ENCODE measurements at regions not wholly inside any gene's neighbourhood (a gene's known extent, or its start where the extent isn't known, plus 50 kb on each side); places are given as distances from the start of the nearest gene placed in this dataset.
A peak's percentile ranks its signal among the peaks of the same experiment; 100 is the strongest.

DNA sequence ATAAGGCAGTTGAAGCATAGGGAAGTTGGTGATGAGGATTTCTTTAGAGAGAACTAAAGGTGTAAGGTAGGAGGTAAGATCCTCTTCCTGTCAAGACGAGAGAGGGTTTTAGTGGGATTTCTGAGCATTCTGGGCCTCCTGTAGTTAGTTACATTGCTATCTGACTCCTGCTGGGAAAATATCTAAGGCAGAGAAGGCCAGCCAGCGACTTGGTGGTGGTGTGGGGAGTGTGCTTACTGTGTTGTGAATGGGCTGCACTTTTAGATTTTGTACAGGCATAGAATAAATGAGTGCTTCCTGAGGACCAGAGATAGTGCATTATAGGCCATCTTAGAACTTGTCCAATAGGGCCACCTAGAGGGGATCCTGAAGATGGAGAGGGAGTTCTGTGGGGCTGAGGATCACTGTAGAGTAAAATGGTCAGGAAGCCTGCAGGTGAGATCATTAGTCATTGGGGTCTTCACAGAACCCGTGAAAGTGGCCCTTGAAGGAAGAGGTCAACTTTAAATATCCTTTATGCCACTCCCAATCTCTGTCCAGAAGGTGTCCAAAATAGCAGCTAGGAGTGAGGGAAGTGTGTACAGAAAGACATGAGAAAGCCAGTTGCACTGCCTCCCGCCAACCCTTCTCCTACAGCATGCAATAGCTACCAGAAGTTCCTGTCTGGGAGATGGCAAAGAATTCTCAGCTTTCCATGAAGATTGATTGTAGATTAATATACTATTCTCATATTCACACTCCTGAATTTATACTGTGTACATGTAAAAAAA lies 266.6 kb downstream of the POLR1F start:
- Histone ChIP-seq H3K9ac (no peak overlapping the region), H3K27ac (ENCODE audit: low read depth in 2 of 2, low read length in 1 of 2) (no peak overlapping the region), H3K4me3 (ENCODE audit: low read depth in 2 of 2, low read length in 1 of 2) (no peak overlapping the region), H3K79me2 (ENCODE audit: insufficient read depth) (no peaks in the 10 kb centered on the region), H3K27me3 (ENCODE audit: insufficient read depth) (peaks cover 4% of the 10 kb centered on the region; the same call in 1 of the 2 replicates), H3K9me2 (no peaks in the 10 kb centered on the region), H2AFZ (ENCODE audit: low read depth) (no peak overlapping the region), H3K36me3 (replicated peaks in 1 of 2; ENCODE audit: control insufficient read depth in 1 of 2, insufficient read depth in 2 of 2, low read length in 1 of 2) (no peaks in the 10 kb centered on the region), H4K20me1 (ENCODE audit: insufficient read depth) (no peaks in the 10 kb centered on the region), H3K4me1 (ENCODE audit: control insufficient read depth in 1 of 2, insufficient read depth in 2 of 2, low read depth in 1 of 2, low read length in 1 of 2) (no peaks in the 10 kb centered on the region), H3K4me2 (no peak overlapping the region), H3K9me3 (no peaks in the 10 kb centered on the region), H3F3A (replicated peaks; ENCODE audit: insufficient read depth) (no peaks in the 10 kb centered on the region)
- DNase-seq: peak; percentile 33
- CTCF ChIA-PET: interaction anchor here (0.7 to 1.7 kb wide), 6 partner anchors 41 to 1090 kb away, joined by 3 to 5 read pairs (median 4); no protein-coding TSS in a partner anchor
- WGBS (ENCODE audit: low lambda C conversion rate): 43% methylated on average over 4 of the region's 4 CpGs
- TF ChIP-seq RAD21 (IDR thresholded peaks at IDR 0.05; ENCODE audit: low read length) (peak; percentile 75), GABPA (IDR thresholded peaks at IDR 0.05; ENCODE audit: low read depth) (no peak), ELF1 (IDR thresholded peaks at IDR 0.05) (no peak), SMC3 (IDR thresholded peaks at IDR 0.05; ENCODE audit: low read depth, low read length) (peak; percentile 48), CHD2 (IDR thresholded peaks at IDR 0.05; ENCODE audit: low read length, partially characterized antibody) (no peak)
- TF ChIP-seq, protein P1, sequence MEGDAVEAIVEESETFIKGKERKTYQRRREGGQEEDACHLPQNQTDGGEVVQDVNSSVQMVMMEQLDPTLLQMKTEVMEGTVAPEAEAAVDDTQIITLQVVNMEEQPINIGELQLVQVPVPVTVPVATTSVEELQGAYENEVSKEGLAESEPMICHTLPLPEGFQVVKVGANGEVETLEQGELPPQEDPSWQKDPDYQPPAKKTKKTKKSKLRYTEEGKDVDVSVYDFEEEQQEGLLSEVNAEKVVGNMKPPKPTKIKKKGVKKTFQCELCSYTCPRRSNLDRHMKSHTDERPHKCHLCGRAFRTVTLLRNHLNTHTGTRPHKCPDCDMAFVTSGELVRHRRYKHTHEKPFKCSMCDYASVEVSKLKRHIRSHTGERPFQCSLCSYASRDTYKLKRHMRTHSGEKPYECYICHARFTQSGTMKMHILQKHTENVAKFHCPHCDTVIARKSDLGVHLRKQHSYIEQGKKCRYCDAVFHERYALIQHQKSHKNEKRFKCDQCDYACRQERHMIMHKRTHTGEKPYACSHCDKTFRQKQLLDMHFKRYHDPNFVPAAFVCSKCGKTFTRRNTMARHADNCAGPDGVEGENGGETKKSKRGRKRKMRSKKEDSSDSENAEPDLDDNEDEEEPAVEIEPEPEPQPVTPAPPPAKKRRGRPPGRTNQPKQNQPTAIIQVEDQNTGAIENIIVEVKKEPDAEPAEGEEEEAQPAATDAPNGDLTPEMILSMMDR (IDR thresholded peaks at IDR 0.05): peak; percentile 69
- POLR2A ChIA-PET: no interaction called here

DNA sequence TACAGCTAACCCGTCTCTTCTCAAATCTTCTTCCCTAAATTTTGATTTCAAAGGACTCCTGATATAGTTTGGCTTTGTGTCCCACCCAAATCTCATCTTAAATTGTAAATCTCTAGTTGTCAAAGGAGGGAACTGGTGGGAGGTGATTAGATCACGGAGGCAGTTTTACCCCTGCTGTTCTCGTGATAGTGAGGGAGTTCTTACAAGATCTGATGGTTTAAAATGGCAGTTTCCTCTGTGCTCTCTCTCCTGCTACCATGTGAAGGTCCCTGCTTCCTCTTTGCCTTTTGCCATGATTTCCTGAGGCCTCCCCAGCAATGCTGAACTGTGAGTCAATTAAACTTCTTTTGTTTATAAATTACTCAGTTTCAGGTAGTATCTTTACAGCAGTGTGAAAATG lies 269.3 kb downstream of the POLR1F start:
- Histone ChIP-seq H3K4me1 (ENCODE audit: control insufficient read depth in 1 of 2, insufficient read depth in 2 of 2, low read depth in 1 of 2, low read length in 1 of 2) (no peaks in the 10 kb centered on the region), H4K20me1 (ENCODE audit: insufficient read depth) (no peaks in the 10 kb centered on the region), H3K4me2 (no peak overlapping the region), H2AFZ (ENCODE audit: low read depth) (no peak overlapping the region), H3F3A (replicated peaks; ENCODE audit: insufficient read depth) (no peaks in the 10 kb centered on the region), H3K9ac (no peak overlapping the region), H3K27ac (ENCODE audit: low read depth in 2 of 2, low read length in 1 of 2) (no peak overlapping the region), H3K4me3 (ENCODE audit: low read depth in 2 of 2, low read length in 1 of 2) (no peak overlapping the region), H3K36me3 (replicated peaks in 1 of 2; ENCODE audit: control insufficient read depth in 1 of 2, insufficient read depth in 2 of 2, low read length in 1 of 2) (no peaks in the 10 kb centered on the region), H3K9me3 (no peaks in the 10 kb centered on the region), H3K9me2 (no peaks in the 10 kb centered on the region), H3K27me3 (ENCODE audit: insufficient read depth) (peaks cover 4% of the 10 kb centered on the region; the same call in 1 of the 2 replicates), H3K79me2 (ENCODE audit: insufficient read depth) (no peaks in the 10 kb centered on the region)
- TF ChIP-seq, protein P2, sequence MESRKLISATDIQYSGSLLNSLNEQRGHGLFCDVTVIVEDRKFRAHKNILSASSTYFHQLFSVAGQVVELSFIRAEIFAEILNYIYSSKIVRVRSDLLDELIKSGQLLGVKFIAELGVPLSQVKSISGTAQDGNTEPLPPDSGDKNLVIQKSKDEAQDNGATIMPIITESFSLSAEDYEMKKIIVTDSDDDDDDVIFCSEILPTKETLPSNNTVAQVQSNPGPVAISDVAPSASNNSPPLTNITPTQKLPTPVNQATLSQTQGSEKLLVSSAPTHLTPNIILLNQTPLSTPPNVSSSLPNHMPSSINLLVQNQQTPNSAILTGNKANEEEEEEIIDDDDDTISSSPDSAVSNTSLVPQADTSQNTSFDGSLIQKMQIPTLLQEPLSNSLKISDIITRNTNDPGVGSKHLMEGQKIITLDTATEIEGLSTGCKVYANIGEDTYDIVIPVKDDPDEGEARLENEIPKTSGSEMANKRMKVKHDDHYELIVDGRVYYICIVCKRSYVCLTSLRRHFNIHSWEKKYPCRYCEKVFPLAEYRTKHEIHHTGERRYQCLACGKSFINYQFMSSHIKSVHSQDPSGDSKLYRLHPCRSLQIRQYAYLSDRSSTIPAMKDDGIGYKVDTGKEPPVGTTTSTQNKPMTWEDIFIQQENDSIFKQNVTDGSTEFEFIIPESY (IDR thresholded peaks at IDR 0.05; ENCODE audit: borderline replicate concordance, low read depth): no peak
- TF ChIP-seq, protein P3, sequence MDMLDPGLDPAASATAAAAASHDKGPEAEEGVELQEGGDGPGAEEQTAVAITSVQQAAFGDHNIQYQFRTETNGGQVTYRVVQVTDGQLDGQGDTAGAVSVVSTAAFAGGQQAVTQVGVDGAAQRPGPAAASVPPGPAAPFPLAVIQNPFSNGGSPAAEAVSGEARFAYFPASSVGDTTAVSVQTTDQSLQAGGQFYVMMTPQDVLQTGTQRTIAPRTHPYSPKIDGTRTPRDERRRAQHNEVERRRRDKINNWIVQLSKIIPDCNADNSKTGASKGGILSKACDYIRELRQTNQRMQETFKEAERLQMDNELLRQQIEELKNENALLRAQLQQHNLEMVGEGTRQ (IDR thresholded peaks at IDR 0.05; ENCODE audit: borderline replicate concordance, low read depth, low read length): no peak
- no peak for TF ChIP-seq TEAD4 (IDR thresholded peaks at IDR 0.05; ENCODE audit: borderline replicate concordance, insufficient read depth)
- TF ChIP-seq MXI1 (IDR thresholded peaks at IDR 0.05; ENCODE audit: low read depth, low read length): no peak
- TF ChIP-seq SMC3 (IDR thresholded peaks at IDR 0.05; ENCODE audit: low read depth, low read length): no peak
- TF ChIP-seq RFX5 (IDR thresholded peaks at IDR 0.05; ENCODE audit: low read length): no peak
- TF ChIP-seq FOSL2 (IDR thresholded peaks at IDR 0.05; ENCODE audit: borderline replicate concordance, low read depth): no peak
- TF ChIP-seq NFIC (IDR thresholded peaks at IDR 0.05; ENCODE audit: borderline replicate concordance): no peak
- TF ChIP-seq, protein P4, sequence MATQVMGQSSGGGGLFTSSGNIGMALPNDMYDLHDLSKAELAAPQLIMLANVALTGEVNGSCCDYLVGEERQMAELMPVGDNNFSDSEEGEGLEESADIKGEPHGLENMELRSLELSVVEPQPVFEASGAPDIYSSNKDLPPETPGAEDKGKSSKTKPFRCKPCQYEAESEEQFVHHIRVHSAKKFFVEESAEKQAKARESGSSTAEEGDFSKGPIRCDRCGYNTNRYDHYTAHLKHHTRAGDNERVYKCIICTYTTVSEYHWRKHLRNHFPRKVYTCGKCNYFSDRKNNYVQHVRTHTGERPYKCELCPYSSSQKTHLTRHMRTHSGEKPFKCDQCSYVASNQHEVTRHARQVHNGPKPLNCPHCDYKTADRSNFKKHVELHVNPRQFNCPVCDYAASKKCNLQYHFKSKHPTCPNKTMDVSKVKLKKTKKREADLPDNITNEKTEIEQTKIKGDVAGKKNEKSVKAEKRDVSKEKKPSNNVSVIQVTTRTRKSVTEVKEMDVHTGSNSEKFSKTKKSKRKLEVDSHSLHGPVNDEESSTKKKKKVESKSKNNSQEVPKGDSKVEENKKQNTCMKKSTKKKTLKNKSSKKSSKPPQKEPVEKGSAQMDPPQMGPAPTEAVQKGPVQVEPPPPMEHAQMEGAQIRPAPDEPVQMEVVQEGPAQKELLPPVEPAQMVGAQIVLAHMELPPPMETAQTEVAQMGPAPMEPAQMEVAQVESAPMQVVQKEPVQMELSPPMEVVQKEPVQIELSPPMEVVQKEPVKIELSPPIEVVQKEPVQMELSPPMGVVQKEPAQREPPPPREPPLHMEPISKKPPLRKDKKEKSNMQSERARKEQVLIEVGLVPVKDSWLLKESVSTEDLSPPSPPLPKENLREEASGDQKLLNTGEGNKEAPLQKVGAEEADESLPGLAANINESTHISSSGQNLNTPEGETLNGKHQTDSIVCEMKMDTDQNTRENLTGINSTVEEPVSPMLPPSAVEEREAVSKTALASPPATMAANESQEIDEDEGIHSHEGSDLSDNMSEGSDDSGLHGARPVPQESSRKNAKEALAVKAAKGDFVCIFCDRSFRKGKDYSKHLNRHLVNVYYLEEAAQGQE (IDR thresholded peaks at IDR 0.05; ENCODE audit: low read depth, low read length): no peak
- no peak for TF ChIP-seq RCOR1 (IDR thresholded peaks at IDR 0.05; ENCODE audit: low read length)
- no peak for TF ChIP-seq POLR2AphosphoS5 (IDR thresholded peaks at IDR 0.05; ENCODE audit: low read depth, low read length)
- TF ChIP-seq, protein P5, sequence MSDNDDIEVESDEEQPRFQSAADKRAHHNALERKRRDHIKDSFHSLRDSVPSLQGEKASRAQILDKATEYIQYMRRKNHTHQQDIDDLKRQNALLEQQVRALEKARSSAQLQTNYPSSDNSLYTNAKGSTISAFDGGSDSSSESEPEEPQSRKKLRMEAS (IDR thresholded peaks at IDR 0.05; ENCODE audit: low read depth): no peak
- WGBS (ENCODE audit: low lambda C conversion rate): 23% methylated on average over 3 of the region's 3 CpGs
- ChIA-PET POLR2A (no interaction called here), CTCF (interaction anchor here (0.6 kb wide), 1 partner anchor 1338 kb away, joined by 3 read pairs; no protein-coding TSS in a partner anchor)
- DNase-seq: no peak
